GM19468 (cell line): ENCODE measurements at regions not wholly inside any gene's neighbourhood (a gene's known extent, or its start where the extent isn't known, plus 50 kb on each side); places are given as distances from the start of the nearest gene placed in this dataset.

ENCODE experiments used
- ATAC-seq: cut with Tn5 transposase; IDR thresholded peaks from one replicate; pipeline ENCODE4 v1.9.1; 2021; ENCODE audit warnings: mild to moderate bottlenecking, moderate library complexity, moderate number of reproducible peaks; ENCODE audit not compliant: unreplicated experiment; ENCODE audit errors: extremely low read depth

DNA sequence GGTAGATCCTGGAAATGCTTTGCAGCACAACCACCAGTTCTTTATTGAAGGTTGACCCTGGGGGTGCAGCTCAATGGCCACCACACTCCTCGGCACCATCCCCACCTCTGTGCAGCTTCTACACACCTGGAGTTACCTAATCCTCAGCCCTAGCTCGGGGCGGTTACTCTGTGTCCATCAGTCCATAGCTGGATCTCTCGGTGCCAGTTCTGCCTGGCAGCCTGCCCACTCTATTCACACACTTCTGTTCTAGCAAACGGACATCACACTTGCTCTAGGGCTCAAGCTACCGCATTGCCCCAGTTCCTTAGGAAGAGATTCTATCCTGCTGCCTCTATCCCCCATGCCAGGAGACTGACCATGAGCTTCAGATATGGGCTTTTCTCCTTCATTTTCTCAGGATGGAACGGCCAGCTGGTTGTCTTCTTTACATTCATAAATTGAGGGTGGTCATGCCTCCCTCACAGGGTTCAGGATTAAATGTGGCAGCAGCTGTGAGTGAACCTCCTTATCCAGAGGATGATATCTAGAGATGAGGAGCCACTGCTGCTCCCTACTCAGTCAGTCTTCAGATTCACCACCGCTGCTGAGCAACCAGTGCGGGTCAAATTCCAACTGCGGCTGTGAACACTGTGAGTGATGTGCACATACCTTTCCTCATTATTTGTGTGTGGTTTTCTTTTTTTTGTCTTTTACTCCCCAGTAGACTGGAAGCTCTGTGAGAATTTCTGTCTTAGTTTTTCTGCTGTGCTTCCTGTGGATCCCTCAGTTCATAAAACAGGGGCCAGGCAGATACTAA, 66.9 kb upstream of the TRIB2 start:
- ATAC-seq, result no peak

DNA sequence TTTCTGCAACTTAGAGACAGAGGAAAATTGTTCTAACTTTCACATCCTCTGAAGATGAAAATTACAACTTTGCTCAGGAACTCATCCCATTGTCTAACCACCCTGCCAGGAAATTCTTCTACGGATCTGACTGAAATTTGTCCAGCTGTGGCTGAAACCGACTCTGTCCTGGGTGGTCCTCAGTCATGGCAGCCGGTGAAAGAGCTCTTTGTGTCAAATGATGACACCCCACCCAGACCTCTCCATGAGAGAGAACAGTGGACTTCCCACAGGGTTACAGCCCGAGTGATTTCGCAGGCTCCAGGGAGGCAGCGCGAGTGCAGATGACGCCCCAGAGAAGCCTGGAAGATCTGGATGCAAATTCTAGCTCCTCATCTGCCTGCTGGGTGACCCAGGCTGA, 65.1 kb upstream of the TRIB2 start:
- ATAC-seq, result no peak

DNA sequence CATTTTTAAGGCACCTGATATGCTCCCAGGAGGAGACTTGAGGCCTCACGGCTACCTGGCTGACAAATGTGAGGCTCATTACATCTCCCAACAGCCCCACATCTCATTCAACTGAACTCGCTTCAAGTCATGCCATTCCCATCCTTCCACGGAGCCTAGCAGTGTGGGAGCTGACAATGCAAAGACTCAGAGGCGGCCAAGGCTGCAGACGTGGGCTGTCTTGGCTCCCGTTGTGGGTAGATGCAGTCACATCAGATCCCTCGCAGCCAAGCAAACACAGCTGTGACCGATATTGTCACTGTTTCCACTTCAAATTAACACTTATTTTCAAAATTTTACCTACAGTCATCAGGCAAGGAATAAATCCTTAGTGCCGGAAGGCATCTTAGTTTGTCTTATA, 64.0 kb upstream of the TRIB2 start:
- no peak for ATAC-seq

- ATAC-seq, result no peak
Observed at GRCh38 chr2:12657560-12657959, 59.2 kb upstream of the TRIB2 start.

DNA sequence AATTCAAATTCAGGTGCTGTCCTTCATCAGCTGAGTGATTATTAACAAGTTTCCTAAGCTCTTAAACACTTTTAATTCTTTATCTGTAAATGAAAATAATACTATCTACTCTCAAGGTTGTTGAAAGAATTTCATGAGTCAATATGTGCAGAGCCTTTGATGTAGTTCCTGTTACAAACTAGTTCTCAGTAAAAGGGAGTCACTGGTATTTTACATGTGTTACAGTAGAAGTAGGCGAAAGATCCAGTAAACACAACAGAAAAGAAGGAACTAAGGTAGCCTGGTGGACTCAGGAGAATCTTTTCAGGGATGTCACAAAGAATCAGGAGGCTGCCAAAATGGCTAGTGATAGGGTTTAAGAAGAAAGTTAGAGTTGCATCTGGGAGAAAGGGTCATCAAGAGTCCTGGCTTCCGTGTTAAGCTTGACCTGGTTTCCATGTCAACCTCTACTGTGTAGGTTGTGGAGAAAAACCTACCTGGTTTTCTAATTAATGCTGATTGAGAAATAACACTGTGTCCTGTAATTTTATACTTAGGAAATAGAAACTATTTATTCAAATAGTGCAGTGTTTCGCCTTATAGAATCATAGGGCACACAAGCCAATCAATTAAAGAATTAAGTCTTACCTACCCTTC, 58.3 kb upstream of the TRIB2 start:
- ATAC-seq, result no peak

GRCh38 chr2:12661489-12661888, 55.2 kb upstream of the TRIB2 start:
- no peak for ATAC-seq

GRCh38 chr2:12663306-12664037, 53.3 kb upstream of the TRIB2 start:
- ATAC-seq, result no peak

GRCh38 chr2:12665334-12665733, 51.4 kb upstream of the TRIB2 start:
- no peak for ATAC-seq

DNA sequence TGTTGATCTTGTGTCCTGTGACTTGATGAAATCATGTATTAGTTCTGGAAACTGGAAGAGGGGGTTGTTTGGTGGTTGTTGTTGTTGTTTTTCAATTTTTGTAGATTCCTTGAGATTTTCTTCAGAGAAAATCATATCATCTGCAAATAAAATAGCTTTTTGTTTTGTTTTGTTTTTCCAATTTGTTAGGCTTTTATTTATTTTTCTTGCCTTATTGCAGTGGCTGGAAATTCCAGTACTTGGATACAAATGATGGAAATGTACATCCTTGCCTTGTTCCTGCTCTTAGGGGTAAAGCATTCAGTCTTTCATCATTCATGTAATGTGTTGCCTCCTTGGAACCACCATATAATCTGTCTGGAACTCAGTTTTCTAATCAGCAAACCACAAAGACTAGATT, 50.3 kb upstream of the TRIB2 start:
- no peak for ATAC-seq
